HEK293 (cell line): ENCODE measurements at regions not wholly inside any gene's neighbourhood (a gene's known extent, or its start where the extent isn't known, plus 50 kb on each side); places are given as distances from the start of the nearest gene placed in this dataset.

Source experiments
- CTCF ChIA-PET: fragments of 350-600 bp; formaldehyde crosslinking; extraction: SDS; loops from one replicate; lab custom pipeline; 2021; ENCODE audit warnings: antibody characterized with exemption; lab: Yijun Ruan, JAX
- POLR2A ChIA-PET: fragments of 300-600 bp; formaldehyde crosslinking; extraction: SDS; loops from one replicate; lab custom pipeline; 2020; ENCODE audit warnings: antibody characterized with exemption, inconsistent platforms; lab: Yijun Ruan, JAX
- H3K27ac ChIP-seq: fragments of 200-500 bp; sonication (Bioruptor generic); 2 replicates; pipeline ENCODE4 v1.5.1; 2014; ENCODE audit warnings: low read depth, low read length, control low read depth, inconsistent platforms; ENCODE audit errors: extremely low read depth
- H3K36me3 ChIP-seq, 2 experiments: fragments of 200-500 bp in 1 of 2; sonication (Bioruptor generic) in 1 of 2; 1 replicate in 1 of 2; 2 replicates in 1 of 2; pipeline ENCODE4 v1.5.1; 2014 to 2017; ENCODE audit warnings: inconsistent platforms in 2 of 2, low read length in 2 of 2; ENCODE audit not compliant: control insufficient read depth in 2 of 2, insufficient read depth in 1 of 2
- H3K4me1 ChIP-seq: fragments of 200-500 bp; sonication (Bioruptor generic); 2 replicates; pipeline ENCODE4 v1.5.1; 2014; ENCODE audit warnings: mild to moderate bottlenecking, low read length, inconsistent platforms; ENCODE audit not compliant: control insufficient read depth, insufficient read depth
- H3K4me3 ChIP-seq: 2 replicates; pipeline ENCODE4 v1.5.1; 2011; ENCODE audit warnings: low read depth, mild to moderate bottlenecking, control low read depth, low read length, moderate library complexity
- H3K9me3 ChIP-seq: fragments of 200-500 bp; sonication (Bioruptor generic); 2 replicates; pipeline ENCODE4 v1.5.1; 2014; ENCODE audit warnings: low read depth, low read length, inconsistent platforms; ENCODE audit not compliant: control insufficient read depth, insufficient read depth
- FEZF1 ChIP-seq: fragments of 450-650 bp; formaldehyde crosslinking; IDR thresholded peaks from 2 replicates; pipeline ENCODE4 v1.5.1; 2016; ENCODE audit warnings: missing biosample characterization, missing genetic modification characterization
- GFI1B ChIP-seq: fragments of 450-650 bp; formaldehyde crosslinking; IDR thresholded peaks from 2 replicates; pipeline ENCODE4 v1.5.1; 2016; ENCODE audit warnings: missing biosample characterization, missing genetic modification characterization
- MYNN ChIP-seq: fragments of 450-650 bp; formaldehyde crosslinking; IDR thresholded peaks from 2 replicates; pipeline ENCODE4 v1.5.1; 2016; ENCODE audit warnings: missing biosample characterization, missing genetic modification characterization, borderline replicate concordance
- PRDM1 ChIP-seq: fragments of 450-650 bp; formaldehyde crosslinking; IDR thresholded peaks from 2 replicates; pipeline ENCODE4; 2016; ENCODE audit warnings: missing biosample characterization, missing genetic modification characterization
- PRDM2 ChIP-seq: fragments of 450-650 bp; formaldehyde crosslinking; IDR thresholded peaks from 2 replicates; pipeline ENCODE4 v1.5.1; 2016; ENCODE audit warnings: missing biosample characterization, missing genetic modification characterization, borderline replicate concordance
- TRIM28 ChIP-seq: IDR thresholded peaks from 2 replicates; pipeline ENCODE4 v1.6.1; 2011; ENCODE audit warnings: low read length, control low read depth, borderline replicate concordance
- ZBTB1 ChIP-seq: fragments of 450-650 bp; formaldehyde crosslinking; IDR thresholded peaks from 2 replicates; pipeline ENCODE4 v1.5.1; 2016; ENCODE audit warnings: missing biosample characterization, missing genetic modification characterization
- ZBTB6 ChIP-seq: fragments of 450-650 bp; formaldehyde crosslinking; IDR thresholded peaks from 2 replicates; pipeline ENCODE4 v1.5.1; 2017; ENCODE audit warnings: missing biosample characterization, missing genetic modification characterization
- ZEB2 ChIP-seq: fragments of 450-650 bp; formaldehyde crosslinking; IDR thresholded peaks from 2 replicates; pipeline ENCODE4 v1.5.1; 2016; ENCODE audit warnings: missing biosample characterization, missing genetic modification characterization
- ZFP69B ChIP-seq: fragments of 450-650 bp; formaldehyde crosslinking; IDR thresholded peaks from 2 replicates; pipeline ENCODE4 v1.5.1; 2016; ENCODE audit warnings: missing biosample characterization, missing genetic modification characterization
- ZNF121 ChIP-seq: fragments of 450-650 bp; formaldehyde crosslinking; IDR thresholded peaks from 2 replicates; pipeline ENCODE4 v1.5.1; 2016; ENCODE audit warnings: missing biosample characterization, missing genetic modification characterization
- ZNF19 ChIP-seq: fragments of 450-650 bp; formaldehyde crosslinking; IDR thresholded peaks from 2 replicates; pipeline ENCODE4; 2016; ENCODE audit warnings: missing biosample characterization, missing genetic modification characterization, low read depth
- ZNF23 ChIP-seq: fragments of 450-650 bp; formaldehyde crosslinking; IDR thresholded peaks from 2 replicates; pipeline ENCODE4 v1.5.1; 2016; ENCODE audit warnings: missing biosample characterization, missing genetic modification characterization, borderline replicate concordance
- ZNF302 ChIP-seq: fragments of 450-650 bp; formaldehyde crosslinking; IDR thresholded peaks from 2 replicates; pipeline ENCODE4 v1.5.1; 2016; ENCODE audit warnings: missing biosample characterization, missing genetic modification characterization, low read depth
- ZNF366 ChIP-seq: fragments of 450-650 bp; formaldehyde crosslinking; conservative IDR thresholded peaks from 2 replicates; pipeline ENCODE4 v1.5.1; 2016; ENCODE audit warnings: missing biosample characterization, missing genetic modification characterization
- ZNF37A ChIP-seq: fragments of 450-650 bp; IDR thresholded peaks from 2 replicates; pipeline ENCODE4 v1.5.1; 2018; ENCODE audit warnings: missing biosample characterization, missing genetic modification characterization
- ZNF404 ChIP-seq: fragments of 450-650 bp; formaldehyde crosslinking; IDR thresholded peaks from 2 replicates; pipeline ENCODE4 v1.5.1; 2017; ENCODE audit warnings: missing biosample characterization, missing genetic modification characterization
- ZNF514 ChIP-seq: fragments of 450-650 bp; formaldehyde crosslinking; IDR thresholded peaks from 2 replicates; pipeline ENCODE4 v1.5.1; 2016; ENCODE audit warnings: missing biosample characterization, missing genetic modification characterization
- ZNF555 ChIP-seq: fragments of 450-650 bp; formaldehyde crosslinking; conservative IDR thresholded peaks from 2 replicates; pipeline ENCODE4 v1.5.1; 2017; ENCODE audit warnings: missing biosample characterization, mild to moderate bottlenecking, missing genetic modification characterization, inconsistent platforms
- ZNF624 ChIP-seq: fragments of 450-650 bp; formaldehyde crosslinking; IDR thresholded peaks from 2 replicates; pipeline ENCODE4 v1.5.1; 2017; ENCODE audit warnings: missing biosample characterization, missing genetic modification characterization
- ZNF654 ChIP-seq: fragments of 450-650 bp; formaldehyde crosslinking; IDR thresholded peaks from 2 replicates; pipeline ENCODE4 v1.5.1; 2016; ENCODE audit warnings: low read depth, missing biosample characterization, missing genetic modification characterization
- ZNF785 ChIP-seq: fragments of 450-650 bp; formaldehyde crosslinking; IDR thresholded peaks from 2 replicates; pipeline ENCODE4 v1.5.1; 2016; ENCODE audit warnings: missing biosample characterization, missing genetic modification characterization
- TF ChIP-seq, protein P1 (sequence below): fragments of 450-650 bp; formaldehyde crosslinking; IDR thresholded peaks from 2 replicates; pipeline ENCODE4 v1.5.1; 2016; ENCODE audit warnings: missing biosample characterization, missing genetic modification characterization
- TF ChIP-seq, protein P2 (sequence below): fragments of 450-650 bp; formaldehyde crosslinking; IDR thresholded peaks from 2 replicates; pipeline ENCODE4 v1.5.1; 2016; ENCODE audit warnings: missing biosample characterization, missing genetic modification characterization

DNA sequence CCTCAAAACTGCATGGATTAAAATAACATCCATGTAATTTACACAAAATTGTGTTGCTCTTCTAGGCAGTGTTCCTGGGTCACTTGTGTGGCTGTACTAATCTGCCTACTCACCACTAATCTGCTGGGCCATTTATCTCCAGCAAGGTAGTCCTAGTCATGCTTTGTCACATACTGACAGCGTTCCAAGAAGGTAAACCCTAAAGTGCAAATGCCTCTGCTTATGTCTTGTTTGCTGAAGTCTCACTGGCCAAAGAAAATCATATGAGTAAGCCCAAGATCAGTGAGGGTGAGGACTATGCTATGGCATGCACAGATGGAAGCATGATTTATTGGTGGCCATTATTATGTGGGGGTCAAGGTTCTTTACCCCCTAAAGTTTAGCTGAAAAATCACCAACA is 630.2 kb upstream of the LUZP2 start (continued):
- TF ChIP-seq PRDM2 (tag by site-specific recombination) (no peak), ZNF514 (tag by site-specific recombination) (no peak), PRDM1 (no peak), ZNF121 (tag by site-specific recombination) (no peak), ZBTB1 (tag by site-specific recombination) (no peak), GFI1B (tag by site-specific recombination) (no peak), ZFP69B (tag by site-specific recombination) (no peak), ZNF785 (no peak), ZNF302 (tag by site-specific recombination) (no peak)
- TF ChIP-seq, protein P1, sequence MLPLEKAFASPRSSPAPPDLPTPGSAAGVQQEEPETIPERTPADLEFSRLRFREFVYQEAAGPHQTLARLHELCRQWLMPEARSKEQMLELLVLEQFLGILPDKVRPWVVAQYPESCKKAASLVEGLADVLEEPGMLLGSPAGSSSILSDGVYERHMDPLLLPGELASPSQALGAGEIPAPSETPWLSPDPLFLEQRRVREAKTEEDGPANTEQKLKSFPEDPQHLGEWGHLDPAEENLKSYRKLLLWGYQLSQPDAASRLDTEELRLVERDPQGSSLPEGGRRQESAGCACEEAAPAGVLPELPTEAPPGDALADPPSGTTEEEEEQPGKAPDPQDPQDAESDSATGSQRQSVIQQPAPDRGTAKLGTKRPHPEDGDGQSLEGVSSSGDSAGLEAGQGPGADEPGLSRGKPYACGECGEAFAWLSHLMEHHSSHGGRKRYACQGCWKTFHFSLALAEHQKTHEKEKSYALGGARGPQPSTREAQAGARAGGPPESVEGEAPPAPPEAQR (tag by site-specific recombination), result no peak

- Histone ChIP-seq H3K36me3 (no peaks in the 10 kb centered on the region), H3K4me1 (no peaks in the 10 kb centered on the region), H3K27ac (no peak overlapping the region), H3K4me3 (no peak overlapping the region), H3K9me3 (no peaks in the 10 kb centered on the region)
- TF ChIP-seq ZNF624 (tag by site-specific recombination), result no peak
- TF ChIP-seq ZNF514 (tag by site-specific recombination), result no peak
- no peak for TF ChIP-seq ZNF23 (tag by site-specific recombination)
- no peak for TF ChIP-seq MYNN (tag by site-specific recombination)
- no peak for TF ChIP-seq ZNF404 (tag by site-specific recombination)
- TF ChIP-seq ZNF19 (tag by site-specific recombination), result no peak
- TF ChIP-seq FEZF1 (tag by site-specific recombination), result no peak
- no peak for TF ChIP-seq ZEB2 (tag by site-specific recombination)
- no peak for TF ChIP-seq ZNF37A (tag by site-specific recombination)
- TF ChIP-seq ZNF366 (tag by site-specific recombination), result no peak
- TF ChIP-seq, protein P2, sequence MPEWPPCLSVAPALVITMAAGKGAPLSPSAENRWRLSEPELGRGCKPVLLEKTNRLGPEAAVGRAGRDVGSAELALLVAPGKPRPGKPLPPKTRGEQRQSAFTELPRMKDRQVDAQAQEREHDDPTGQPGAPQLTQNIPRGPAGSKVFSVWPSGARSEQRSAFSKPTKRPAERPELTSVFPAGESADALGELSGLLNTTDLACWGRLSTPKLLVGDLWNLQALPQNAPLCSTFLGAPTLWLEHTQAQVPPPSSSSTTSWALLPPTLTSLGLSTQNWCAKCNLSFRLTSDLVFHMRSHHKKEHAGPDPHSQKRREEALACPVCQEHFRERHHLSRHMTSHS, result no peak
- no peak for TF ChIP-seq ZBTB6 (tag by site-specific recombination)
- TF ChIP-seq ZNF555 (tag by site-specific recombination), result no peak
- no peak for TF ChIP-seq ZNF654 (tag by site-specific recombination)
- TF ChIP-seq TRIM28, result no peak
- POLR2A ChIA-PET, result no interaction called here
- CTCF ChIA-PET, result no interaction called here
Observed at GRCh38 chr11:23869671-23870070, 627.2 kb upstream of the LUZP2 start.
